ENCODE measurements at regions not wholly inside any gene's neighbourhood (a gene's known extent, or its start where the extent isn't known, plus 50 kb on each side); places are given as distances from the start of the nearest gene placed in this dataset.

DNA sequence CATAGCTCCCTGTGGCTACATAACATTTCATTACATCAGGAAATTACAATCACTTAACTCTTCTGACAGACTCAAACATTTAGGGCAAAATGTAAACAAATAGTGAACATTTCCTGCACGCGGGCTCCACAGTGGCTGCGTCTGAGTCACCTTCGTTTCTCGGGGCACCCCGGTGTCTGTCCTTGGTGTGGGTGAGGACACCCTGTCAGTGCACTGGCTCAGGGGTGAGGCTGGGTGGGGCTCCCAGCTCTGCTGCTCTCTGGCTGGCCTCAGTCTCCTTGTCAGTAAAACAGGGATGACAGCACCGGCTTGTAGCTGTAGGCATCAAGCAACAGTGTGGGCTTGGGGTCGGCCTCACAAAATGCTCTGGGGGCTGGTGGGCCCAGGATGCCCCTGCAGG is 237.1 kb upstream of the SHH start:
- TF ChIP-seq, protein P1, sequence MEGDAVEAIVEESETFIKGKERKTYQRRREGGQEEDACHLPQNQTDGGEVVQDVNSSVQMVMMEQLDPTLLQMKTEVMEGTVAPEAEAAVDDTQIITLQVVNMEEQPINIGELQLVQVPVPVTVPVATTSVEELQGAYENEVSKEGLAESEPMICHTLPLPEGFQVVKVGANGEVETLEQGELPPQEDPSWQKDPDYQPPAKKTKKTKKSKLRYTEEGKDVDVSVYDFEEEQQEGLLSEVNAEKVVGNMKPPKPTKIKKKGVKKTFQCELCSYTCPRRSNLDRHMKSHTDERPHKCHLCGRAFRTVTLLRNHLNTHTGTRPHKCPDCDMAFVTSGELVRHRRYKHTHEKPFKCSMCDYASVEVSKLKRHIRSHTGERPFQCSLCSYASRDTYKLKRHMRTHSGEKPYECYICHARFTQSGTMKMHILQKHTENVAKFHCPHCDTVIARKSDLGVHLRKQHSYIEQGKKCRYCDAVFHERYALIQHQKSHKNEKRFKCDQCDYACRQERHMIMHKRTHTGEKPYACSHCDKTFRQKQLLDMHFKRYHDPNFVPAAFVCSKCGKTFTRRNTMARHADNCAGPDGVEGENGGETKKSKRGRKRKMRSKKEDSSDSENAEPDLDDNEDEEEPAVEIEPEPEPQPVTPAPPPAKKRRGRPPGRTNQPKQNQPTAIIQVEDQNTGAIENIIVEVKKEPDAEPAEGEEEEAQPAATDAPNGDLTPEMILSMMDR (IDR thresholded peaks at IDR 0.05; ENCODE audit: insufficient read depth, low read depth, low read length), result no peak
- H3K4me3 ChIP-seq (ENCODE audit: low read depth, low read length), result no peak overlapping the region
- DNase-seq (ENCODE audit: low read depth), result no peak

DNA sequence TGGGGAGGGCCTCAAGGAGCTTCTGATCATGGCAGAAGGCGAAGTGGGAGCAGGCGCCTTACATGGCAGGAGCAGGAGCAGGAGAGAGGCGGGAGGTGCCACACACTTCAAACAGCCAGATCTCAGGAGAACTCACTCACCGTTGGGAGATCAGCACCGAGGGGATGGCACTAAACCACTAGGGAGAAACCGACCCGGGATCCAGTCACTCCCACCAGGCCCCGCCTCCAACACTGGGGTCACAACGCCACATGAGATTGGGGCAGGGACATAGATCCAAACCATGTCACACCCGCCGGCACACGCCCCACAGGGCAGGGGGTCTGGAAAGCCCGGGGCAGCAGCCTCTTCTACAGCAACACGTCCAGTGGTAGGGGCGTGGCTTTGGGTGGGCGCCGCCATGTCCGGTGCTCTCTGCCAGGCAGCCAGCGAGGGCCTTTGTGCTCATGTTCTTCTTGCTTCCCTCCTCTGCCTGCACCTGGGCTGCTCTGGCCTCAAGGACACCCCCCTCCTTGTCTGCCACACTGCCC is 233.8 kb upstream of the SHH start:
- TF ChIP-seq, protein P1 (IDR thresholded peaks at IDR 0.05; ENCODE audit: insufficient read depth, low read depth, low read length), result no peak
- no peak overlapping the region for H3K4me3 ChIP-seq (ENCODE audit: low read depth, low read length)
- no peak for DNase-seq (ENCODE audit: low read depth)

DNA sequence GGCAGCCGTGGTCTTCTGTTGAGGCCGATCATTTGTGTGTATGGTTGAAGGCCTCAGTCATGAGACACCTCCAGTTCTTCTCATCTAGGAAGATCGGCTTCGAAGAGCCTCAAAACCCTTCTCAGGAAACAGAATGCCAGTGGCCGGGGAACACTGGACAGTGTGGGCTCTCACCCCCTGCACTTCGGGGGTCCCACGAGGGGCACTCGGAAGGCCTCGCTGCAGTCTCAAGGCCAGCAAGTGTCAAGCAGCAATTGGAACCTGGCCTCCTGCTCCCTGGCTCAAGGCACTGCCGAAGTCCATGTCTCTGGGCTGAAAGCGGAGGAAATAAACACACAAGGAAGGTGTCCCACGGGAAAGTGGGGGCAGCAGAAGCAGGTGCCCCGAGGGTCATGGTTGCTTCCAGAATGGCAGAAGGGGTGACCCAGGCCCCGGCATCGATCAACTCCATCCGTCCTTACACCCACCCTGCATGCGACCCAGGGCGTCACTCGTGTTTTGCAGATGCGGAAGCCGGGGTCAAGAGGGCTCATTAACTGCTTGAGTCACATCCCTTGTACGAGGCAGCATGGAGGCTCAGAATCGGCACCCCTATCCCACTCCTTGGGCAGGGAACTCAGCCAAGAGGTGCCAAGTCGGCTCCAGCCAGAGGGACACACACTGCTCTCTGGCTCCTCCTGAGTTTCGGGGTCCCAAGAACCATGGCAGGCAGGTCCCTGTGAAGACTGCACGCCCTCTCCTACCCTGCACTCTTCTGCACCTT is 231.3 kb upstream of the SHH start:
- TF ChIP-seq, protein P1 (IDR thresholded peaks at IDR 0.05; ENCODE audit: insufficient read depth, low read depth, low read length), result no peak
- no peak for DNase-seq (ENCODE audit: low read depth)
- H3K4me3 ChIP-seq (ENCODE audit: low read depth, low read length), result no peak overlapping the region

DNA sequence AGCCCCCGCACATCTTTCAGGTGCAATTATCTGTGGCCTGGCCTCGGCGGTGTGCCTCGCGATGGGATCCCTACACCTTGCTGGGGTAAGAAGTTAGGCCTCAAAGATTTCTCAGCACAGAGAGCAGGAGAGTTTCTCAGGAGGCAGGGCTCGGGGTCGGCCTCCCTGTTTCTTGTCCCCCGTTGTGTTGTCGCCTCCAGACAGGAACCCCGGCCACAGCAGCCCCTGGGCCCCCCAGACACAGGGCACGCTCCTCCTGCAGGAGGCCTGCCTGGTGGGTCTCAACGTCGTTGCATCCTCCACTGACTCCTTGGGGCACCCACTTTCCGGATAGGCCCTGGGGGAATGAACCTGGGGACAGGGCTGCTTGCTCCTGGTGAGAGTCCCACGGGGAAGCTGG is 229.1 kb upstream of the SHH start:
- DNase-seq (ENCODE audit: low read depth), result no peak
- TF ChIP-seq, protein P1 (IDR thresholded peaks at IDR 0.05; ENCODE audit: insufficient read depth, low read depth, low read length), result no peak
- H3K4me3 ChIP-seq (ENCODE audit: low read depth, low read length), result no peak overlapping the region

DNA sequence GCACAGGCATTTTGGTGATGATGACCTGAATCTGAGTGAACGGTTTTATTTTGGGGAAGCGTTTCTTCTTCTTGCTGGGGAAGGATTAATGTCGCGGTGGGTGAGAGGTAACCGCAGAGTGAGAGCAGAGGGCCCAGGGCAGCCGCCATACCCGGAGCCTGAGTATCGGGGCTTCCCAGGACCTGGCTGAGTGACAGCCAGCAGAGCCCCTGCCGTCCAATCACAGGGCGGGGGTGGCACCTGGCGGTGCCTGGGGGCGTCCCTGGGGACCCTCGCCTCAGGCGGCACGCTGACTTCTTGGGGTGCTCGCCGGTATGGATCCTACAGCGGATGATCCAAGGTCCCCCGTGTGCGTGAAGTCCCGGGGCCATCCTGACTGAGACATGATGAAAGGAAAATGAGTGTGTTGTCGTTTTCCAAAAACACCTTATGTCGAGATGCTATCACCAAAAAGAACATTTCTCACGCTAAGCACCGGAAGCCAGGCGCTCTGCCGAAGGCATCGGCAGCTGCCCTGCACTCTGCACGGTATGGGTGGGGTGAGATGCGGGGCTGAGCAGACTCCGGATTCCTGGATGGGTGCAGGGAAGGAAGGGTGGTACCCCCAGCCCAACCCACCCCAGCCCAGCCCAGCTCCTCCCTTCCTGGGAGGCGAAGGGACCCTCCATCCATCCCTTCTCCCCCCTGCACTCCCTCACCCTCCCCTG is 227.9 kb upstream of the SHH start:
- DNase-seq (ENCODE audit: low read depth), result no peak
- TF ChIP-seq, protein P1 (IDR thresholded peaks at IDR 0.05; ENCODE audit: insufficient read depth, low read depth, low read length), result no peak
- no peak overlapping the region for H3K4me3 ChIP-seq (ENCODE audit: low read depth, low read length)

DNA sequence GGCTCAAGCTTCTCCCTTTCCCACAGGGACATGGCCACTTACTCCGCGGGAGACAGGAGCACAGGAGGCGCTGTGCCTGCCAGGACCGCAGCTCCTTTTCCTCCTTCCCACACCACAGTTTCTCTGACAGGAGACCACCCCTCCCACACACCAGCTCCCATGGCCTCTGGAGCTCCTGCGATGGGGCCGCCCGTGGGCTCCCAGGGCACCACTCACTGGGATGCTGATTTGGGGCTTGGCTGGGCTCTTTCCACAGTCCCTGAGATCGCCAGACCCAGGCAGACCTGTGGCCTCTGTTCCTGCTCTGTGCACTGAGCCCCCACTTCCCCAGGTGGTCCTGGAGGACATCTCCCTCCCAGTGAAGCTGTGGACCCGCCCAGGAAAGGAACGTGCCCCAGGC is 226.9 kb upstream of the SHH start:
- no peak overlapping the region for H3K4me3 ChIP-seq (ENCODE audit: low read depth, low read length)
- TF ChIP-seq, protein P1 (IDR thresholded peaks at IDR 0.05; ENCODE audit: insufficient read depth, low read depth, low read length), result no peak
- DNase-seq (ENCODE audit: low read depth), result no peak
